ENCODE measurements at regions not wholly inside any gene's neighbourhood (a gene's known extent, or its start where the extent isn't known, plus 50 kb on each side); places are given as distances from the start of the nearest gene placed in this dataset.

DNA sequence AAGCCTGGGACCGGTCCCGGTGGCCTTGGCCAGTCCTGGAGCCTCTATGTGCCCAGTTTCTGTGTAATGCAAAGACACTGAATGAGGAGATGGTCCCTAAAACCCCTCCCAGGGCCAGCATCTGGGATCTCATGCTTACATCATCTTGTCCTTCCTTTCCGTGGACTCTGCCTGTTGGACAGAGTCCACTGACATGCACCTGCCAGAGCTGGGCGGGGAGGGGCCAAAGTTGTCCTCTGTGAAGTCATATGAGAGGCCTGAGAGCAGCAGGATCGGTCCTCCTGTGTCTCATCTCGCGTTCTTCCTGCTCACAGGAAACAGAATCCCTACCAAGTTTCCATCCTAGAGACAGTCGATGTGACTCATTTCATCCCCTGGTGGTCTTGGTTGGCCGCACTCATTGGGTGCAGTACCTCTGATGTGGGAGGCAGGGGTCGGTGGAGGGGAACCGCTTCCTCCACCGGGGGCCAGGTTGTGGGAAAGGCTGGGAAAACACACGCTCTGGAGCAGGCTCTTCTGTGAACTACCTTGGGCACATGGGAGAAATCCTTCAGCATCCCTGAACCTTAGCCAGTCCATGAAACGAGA lies 389.6 kb upstream of the PODXL start:
- Histone ChIP-seq H3K9ac (ENCODE audit: low read length) (no peak overlapping the region), H3F3A (ENCODE audit: insufficient read depth, low read length) (no peaks in the 10 kb centered on the region), H2AFZ (ENCODE audit: low read length) (no peak overlapping the region), H3K27ac (ENCODE audit: low read depth, low read length, poor library complexity, severe bottlenecking) (no peak overlapping the region), H3K36me3 (ENCODE audit: insufficient read depth, low read length) (no peaks in the 10 kb centered on the region), H3K27me3 (ENCODE audit: insufficient read depth, low read length) (peaks cover 5% of the 10 kb centered on the region), H3K4me2 (ENCODE audit: low read length) (no peak overlapping the region), H3K4me1 (ENCODE audit: insufficient read depth, low read length, severe bottlenecking) (no peaks in the 10 kb centered on the region), H4K20me1 (ENCODE audit: insufficient read depth, low read length) (no peaks in the 10 kb centered on the region), H3K4me3 (ENCODE audit: low read depth, low read length, poor library complexity, severe bottlenecking) (no peak overlapping the region), H3K9me3 (ENCODE audit: low read length) (no peaks in the 10 kb centered on the region), H3K79me2 (ENCODE audit: insufficient read depth, low read length) (no peaks in the 10 kb centered on the region), H3K9me2 (ENCODE audit: low read depth, low read length) (no peaks in the 10 kb centered on the region)
- no peak for TF ChIP-seq EZH2 (IDR thresholded peaks at IDR 0.05; ENCODE audit: borderline replicate concordance, low read length)
- TF ChIP-seq, protein P1, sequence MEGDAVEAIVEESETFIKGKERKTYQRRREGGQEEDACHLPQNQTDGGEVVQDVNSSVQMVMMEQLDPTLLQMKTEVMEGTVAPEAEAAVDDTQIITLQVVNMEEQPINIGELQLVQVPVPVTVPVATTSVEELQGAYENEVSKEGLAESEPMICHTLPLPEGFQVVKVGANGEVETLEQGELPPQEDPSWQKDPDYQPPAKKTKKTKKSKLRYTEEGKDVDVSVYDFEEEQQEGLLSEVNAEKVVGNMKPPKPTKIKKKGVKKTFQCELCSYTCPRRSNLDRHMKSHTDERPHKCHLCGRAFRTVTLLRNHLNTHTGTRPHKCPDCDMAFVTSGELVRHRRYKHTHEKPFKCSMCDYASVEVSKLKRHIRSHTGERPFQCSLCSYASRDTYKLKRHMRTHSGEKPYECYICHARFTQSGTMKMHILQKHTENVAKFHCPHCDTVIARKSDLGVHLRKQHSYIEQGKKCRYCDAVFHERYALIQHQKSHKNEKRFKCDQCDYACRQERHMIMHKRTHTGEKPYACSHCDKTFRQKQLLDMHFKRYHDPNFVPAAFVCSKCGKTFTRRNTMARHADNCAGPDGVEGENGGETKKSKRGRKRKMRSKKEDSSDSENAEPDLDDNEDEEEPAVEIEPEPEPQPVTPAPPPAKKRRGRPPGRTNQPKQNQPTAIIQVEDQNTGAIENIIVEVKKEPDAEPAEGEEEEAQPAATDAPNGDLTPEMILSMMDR (IDR thresholded peaks at IDR 0.05; ENCODE audit: low read length) = no peak

DNA sequence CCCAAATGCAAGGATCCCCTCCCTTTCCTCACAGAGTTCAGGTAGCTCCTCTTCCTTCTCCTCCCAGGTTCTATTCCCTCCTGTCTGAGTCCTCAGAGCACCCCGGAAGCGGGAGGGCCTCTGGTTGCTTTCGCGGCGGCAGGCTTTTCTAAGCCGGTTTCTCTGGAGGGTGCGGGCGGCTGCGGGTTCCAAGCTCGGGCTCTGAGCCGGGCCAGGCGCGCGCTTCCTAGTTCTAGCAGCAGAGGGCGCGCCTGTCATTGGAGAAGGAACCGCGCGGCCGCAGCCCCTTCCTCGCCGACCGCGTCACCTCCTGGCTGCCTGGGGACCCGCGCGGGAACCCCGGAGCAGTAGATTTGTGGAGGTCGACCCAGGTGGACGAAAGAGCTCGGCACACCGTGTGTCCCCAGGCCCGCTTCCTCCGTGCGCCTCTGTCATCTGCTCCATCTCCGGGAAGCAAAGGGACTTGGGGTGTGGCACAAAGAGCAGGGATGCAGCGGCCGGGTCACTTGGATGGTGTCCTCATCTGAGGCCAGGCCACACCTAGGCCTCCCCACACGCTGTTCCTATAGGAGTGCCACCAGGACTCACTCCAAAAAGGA lies 389.0 kb upstream of the PODXL start:
- no peak overlapping the region for H3K27ac ChIP-seq (ENCODE audit: low read depth, low read length, poor library complexity, severe bottlenecking)
- no peaks in the 10 kb centered on the region for H3F3A ChIP-seq (ENCODE audit: insufficient read depth, low read length)
- no peaks in the 10 kb centered on the region for H4K20me1 ChIP-seq (ENCODE audit: insufficient read depth, low read length)
- H3K4me2 ChIP-seq (ENCODE audit: low read length) = no peak overlapping the region
- H3K79me2 ChIP-seq (ENCODE audit: insufficient read depth, low read length) = no peaks in the 10 kb centered on the region
- H3K9ac ChIP-seq (ENCODE audit: low read length) = no peak overlapping the region
- no peaks in the 10 kb centered on the region for H3K9me3 ChIP-seq (ENCODE audit: low read length)
- no peaks in the 10 kb centered on the region for H3K9me2 ChIP-seq (ENCODE audit: low read depth, low read length)
- H3K4me3 ChIP-seq (ENCODE audit: low read depth, low read length, poor library complexity, severe bottlenecking) = no peak overlapping the region
- no peaks in the 10 kb centered on the region for H3K36me3 ChIP-seq (ENCODE audit: insufficient read depth, low read length)
- peaks cover 5% of the 10 kb centered on the region for H3K27me3 ChIP-seq (ENCODE audit: insufficient read depth, low read length)
- no peak for TF ChIP-seq EZH2 (IDR thresholded peaks at IDR 0.05; ENCODE audit: borderline replicate concordance, low read length)
- TF ChIP-seq, protein P1 (IDR thresholded peaks at IDR 0.05; ENCODE audit: low read length) = peak; percentile 95
- no peak overlapping the region for H2AFZ ChIP-seq (ENCODE audit: low read length)
- no peaks in the 10 kb centered on the region for H3K4me1 ChIP-seq (ENCODE audit: insufficient read depth, low read length, severe bottlenecking)

DNA sequence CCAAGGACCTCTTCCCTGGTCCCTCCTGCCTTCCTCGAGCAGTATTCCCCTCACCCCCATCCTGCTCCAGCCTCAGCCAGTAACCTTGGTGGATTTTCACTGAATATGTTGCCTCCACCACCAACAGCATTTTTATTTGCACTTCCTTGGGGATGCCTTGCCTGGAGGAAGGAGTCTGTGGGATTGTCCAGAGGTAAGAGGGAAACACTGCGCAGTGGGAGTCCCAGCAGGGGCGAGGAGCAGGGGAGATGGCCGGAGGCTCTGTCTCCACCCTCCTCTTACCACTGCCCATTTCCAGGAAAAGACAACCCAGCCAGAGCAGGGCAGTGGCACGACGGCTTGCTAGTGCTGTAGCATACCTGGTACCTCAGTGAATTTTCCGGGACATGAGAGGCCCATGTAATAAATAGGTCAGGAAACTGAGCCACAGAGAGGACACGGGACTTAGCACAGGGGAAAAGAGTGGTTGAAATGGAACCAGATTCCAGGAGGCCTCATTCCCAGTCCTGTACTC lies 388.2 kb upstream of the PODXL start:
- no peak overlapping the region for H3K4me3 ChIP-seq (ENCODE audit: low read depth, low read length, poor library complexity, severe bottlenecking)
- no peak overlapping the region for H3K4me2 ChIP-seq (ENCODE audit: low read length)
- TF ChIP-seq EZH2 (IDR thresholded peaks at IDR 0.05; ENCODE audit: borderline replicate concordance, low read length) = no peak
- TF ChIP-seq, protein P1 (IDR thresholded peaks at IDR 0.05; ENCODE audit: low read length) = no peak

More for the DNA sequence above, 388.2 kb upstream of the PODXL start:
- H3K9me3 ChIP-seq (ENCODE audit: low read length) = no peaks in the 10 kb centered on the region
- no peaks in the 10 kb centered on the region for H3K4me1 ChIP-seq (ENCODE audit: insufficient read depth, low read length, severe bottlenecking)
- no peak overlapping the region for H3K9ac ChIP-seq (ENCODE audit: low read length)
- H4K20me1 ChIP-seq (ENCODE audit: insufficient read depth, low read length) = no peaks in the 10 kb centered on the region
- H2AFZ ChIP-seq (ENCODE audit: low read length) = no peak overlapping the region
- no peak overlapping the region for H3K27ac ChIP-seq (ENCODE audit: low read depth, low read length, poor library complexity, severe bottlenecking)
- H3K79me2 ChIP-seq (ENCODE audit: insufficient read depth, low read length) = no peaks in the 10 kb centered on the region
- no peaks in the 10 kb centered on the region for H3K36me3 ChIP-seq (ENCODE audit: insufficient read depth, low read length)
- H3K9me2 ChIP-seq (ENCODE audit: low read depth, low read length) = no peaks in the 10 kb centered on the region
- H3F3A ChIP-seq (ENCODE audit: insufficient read depth, low read length) = no peaks in the 10 kb centered on the region
- H3K27me3 ChIP-seq (ENCODE audit: insufficient read depth, low read length) = peaks cover 5% of the 10 kb centered on the region
